ENCODE measurements at regions not wholly inside any gene's neighbourhood (a gene's known extent, or its start where the extent isn't known, plus 50 kb on each side); places are given as distances from the start of the nearest gene placed in this dataset.

DNA sequence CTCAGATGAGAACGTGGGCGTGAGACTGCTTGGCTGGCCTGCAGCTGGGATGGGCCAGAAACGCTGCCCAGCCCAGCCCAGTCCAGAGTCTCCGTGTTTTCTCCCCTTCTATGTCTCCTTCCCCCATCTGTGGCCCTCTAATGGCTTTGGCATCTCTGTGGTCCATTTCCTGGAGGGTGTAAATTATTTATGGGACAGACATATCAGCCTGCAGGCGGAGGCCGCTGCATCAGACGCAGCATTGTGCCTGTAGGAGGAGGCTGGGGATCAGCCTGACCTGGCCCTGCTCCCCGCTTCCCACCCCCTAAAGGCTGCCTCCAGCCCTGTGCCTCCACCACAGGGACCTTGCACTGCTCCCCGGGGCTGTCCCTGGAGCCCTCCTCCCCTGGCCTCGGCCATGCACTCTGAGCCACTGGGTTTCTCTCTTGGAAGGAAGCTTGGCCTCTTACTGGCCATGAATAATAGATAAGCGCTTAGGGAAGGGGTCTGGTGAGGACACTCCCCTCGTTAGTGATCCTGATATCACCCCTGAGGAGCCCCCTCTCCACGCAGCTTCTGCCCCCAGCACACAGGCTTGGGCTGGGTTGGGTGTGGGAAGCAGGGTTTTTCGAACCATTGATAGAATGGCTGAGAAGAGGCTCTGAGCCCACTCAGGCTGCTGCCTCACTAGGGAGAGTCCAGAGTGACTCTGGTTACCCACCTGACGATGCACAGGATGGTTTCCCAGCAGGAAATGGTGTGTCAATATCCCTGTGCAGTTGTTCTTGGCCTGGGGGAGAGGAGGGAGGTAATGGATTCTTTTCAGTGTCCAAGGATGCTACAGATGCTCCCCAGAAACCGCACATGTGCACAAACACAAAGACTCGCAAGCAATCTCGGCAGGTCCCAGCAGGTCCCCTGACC lies 185.5 kb downstream of the MYCN start:
- ChIA-PET POLR2A (no interaction called here), CTCF (no interaction called here)
- ATAC-seq (ENCODE audit: poor library complexity) (no peak), DNase-seq (no peak)
- H3K4me3 Mint-ChIP-seq: no peak overlapping the region
- H3K27me3 ChIP-seq (ENCODE audit: control insufficient read depth in 1 of 2, insufficient read depth in 2 of 2, low read length in 2 of 2): no peaks in the 10 kb centered on the region
- H3K4me3 ChIP-seq (ENCODE audit: low read length): no peak overlapping the region
- no peaks in the 10 kb centered on the region for H3K36me3 ChIP-seq (ENCODE audit: insufficient read depth, low read length)
- intact Hi-C loops (cut with DNase I, micrococcal nuclease): no loop called here
- H3K27ac ChIP-seq (ENCODE audit: low read depth in 1 of 2, low read length in 2 of 2): no peak overlapping the region
- no peaks in the 10 kb centered on the region for H3K4me1 Mint-ChIP-seq (ENCODE audit: low read depth)
- no peaks in the 10 kb centered on the region for H3K36me3 Mint-ChIP-seq (ENCODE audit: low read depth)
- peaks cover 0 to 8% of the 10 kb centered on the region in 2 experiments for H3K9me3 ChIP-seq (ENCODE audit: control insufficient read depth in 1 of 2, insufficient read depth in 1 of 2, low read length in 2 of 2)
- no peaks in the 10 kb centered on the region for H3K9me3 Mint-ChIP-seq
- H3K27ac Mint-ChIP-seq: no peak overlapping the region
- TF ChIP-seq, protein P1, sequence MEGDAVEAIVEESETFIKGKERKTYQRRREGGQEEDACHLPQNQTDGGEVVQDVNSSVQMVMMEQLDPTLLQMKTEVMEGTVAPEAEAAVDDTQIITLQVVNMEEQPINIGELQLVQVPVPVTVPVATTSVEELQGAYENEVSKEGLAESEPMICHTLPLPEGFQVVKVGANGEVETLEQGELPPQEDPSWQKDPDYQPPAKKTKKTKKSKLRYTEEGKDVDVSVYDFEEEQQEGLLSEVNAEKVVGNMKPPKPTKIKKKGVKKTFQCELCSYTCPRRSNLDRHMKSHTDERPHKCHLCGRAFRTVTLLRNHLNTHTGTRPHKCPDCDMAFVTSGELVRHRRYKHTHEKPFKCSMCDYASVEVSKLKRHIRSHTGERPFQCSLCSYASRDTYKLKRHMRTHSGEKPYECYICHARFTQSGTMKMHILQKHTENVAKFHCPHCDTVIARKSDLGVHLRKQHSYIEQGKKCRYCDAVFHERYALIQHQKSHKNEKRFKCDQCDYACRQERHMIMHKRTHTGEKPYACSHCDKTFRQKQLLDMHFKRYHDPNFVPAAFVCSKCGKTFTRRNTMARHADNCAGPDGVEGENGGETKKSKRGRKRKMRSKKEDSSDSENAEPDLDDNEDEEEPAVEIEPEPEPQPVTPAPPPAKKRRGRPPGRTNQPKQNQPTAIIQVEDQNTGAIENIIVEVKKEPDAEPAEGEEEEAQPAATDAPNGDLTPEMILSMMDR (IDR thresholded peaks at IDR 0.05): no peak
- H3K4me1 ChIP-seq (ENCODE audit: insufficient read depth, low read length): no peaks in the 10 kb centered on the region
- no peaks in the 10 kb centered on the region for H3K27me3 Mint-ChIP-seq

- no peak for ATAC-seq (ENCODE audit: poor library complexity)
- peaks cover 0 to 8% of the 10 kb centered on the region in 2 experiments for H3K9me3 ChIP-seq (ENCODE audit: control insufficient read depth in 1 of 2, insufficient read depth in 1 of 2, low read length in 2 of 2)
- H3K27ac Mint-ChIP-seq: no peak overlapping the region
- POLR2A ChIA-PET: no interaction called here
- intact Hi-C loops (cut with DNase I, micrococcal nuclease): no loop called here
- no peaks in the 10 kb centered on the region for H3K9me3 Mint-ChIP-seq
- H3K27ac ChIP-seq (ENCODE audit: low read depth in 1 of 2, low read length in 2 of 2): no peak overlapping the region
- no peaks in the 10 kb centered on the region for H3K4me1 Mint-ChIP-seq (ENCODE audit: low read depth)
- TF ChIP-seq, protein P1 (IDR thresholded peaks at IDR 0.05): no peak
- H3K27me3 Mint-ChIP-seq: no peaks in the 10 kb centered on the region
- no peaks in the 10 kb centered on the region for H3K4me1 ChIP-seq (ENCODE audit: insufficient read depth, low read length)
- H3K4me3 ChIP-seq (ENCODE audit: low read length): no peak overlapping the region
- no peaks in the 10 kb centered on the region for H3K36me3 Mint-ChIP-seq (ENCODE audit: low read depth)
- H3K27me3 ChIP-seq (ENCODE audit: control insufficient read depth in 1 of 2, insufficient read depth in 2 of 2, low read length in 2 of 2): no peaks in the 10 kb centered on the region
- H3K36me3 ChIP-seq (ENCODE audit: insufficient read depth, low read length): no peaks in the 10 kb centered on the region
- DNase-seq: no peak
- H3K4me3 Mint-ChIP-seq: no peak overlapping the region
- CTCF ChIA-PET: no interaction called here
Measured at GRCh38 chr2:16124881-16125613, 184.7 kb downstream of the MYCN start.

DNA sequence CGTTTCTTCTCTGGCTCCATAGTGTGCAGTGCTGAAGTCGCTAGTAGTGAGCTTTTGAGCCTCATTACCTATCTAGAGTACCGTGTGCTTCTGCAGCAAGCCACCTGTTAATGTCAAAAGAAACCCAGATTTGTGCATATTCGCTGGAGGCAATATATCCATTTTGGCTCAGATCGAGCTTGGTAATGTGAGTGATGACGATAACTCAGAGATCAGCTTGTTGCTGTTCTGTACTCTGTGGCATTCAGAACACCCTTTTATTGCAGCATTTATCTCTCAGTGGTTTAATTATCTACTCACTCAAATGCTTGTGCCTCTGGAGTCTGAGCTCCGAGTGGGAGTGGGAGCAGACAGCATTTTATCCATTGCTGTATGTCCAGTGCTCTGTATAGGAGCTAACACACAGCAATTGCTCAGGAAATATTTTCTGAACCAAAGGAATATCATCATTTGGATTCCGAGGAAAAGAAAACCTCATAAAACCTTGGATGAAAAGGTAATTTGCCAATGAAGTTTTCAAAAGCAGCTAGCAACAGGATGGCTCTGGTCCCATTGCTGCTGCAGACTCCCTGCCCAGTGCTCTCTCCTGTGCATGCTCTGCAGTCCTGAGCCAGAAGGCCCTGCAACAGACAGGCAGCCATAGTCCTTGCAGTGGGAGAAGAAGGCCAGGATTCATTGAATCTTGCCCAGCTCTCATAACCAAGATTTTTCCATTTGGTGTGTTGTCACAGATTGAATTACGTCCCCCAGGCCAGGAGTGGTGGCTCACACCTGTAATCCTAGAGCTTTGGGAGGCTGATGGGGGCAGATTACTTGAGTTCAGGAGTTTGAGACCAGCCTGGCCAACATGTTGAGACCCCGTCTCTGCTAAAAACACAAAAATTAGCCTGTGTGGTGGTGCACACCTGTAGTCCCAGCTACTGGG lies 183.8 kb downstream of the MYCN start:
- Histone ChIP-seq H3K27ac (ENCODE audit: low read depth in 1 of 2, low read length in 2 of 2) (no peak overlapping the region), H3K27me3 (ENCODE audit: control insufficient read depth in 1 of 2, insufficient read depth in 2 of 2, low read length in 2 of 2) (no peaks in the 10 kb centered on the region), H3K36me3 (ENCODE audit: insufficient read depth, low read length) (no peaks in the 10 kb centered on the region), H3K4me3 (ENCODE audit: low read length) (no peak overlapping the region), H3K4me1 (ENCODE audit: insufficient read depth, low read length) (no peaks in the 10 kb centered on the region), H3K9me3 (ENCODE audit: control insufficient read depth in 1 of 2, insufficient read depth in 1 of 2, low read length in 2 of 2) (peaks cover 0 to 8% of the 10 kb centered on the region in 2 experiments)
- Mint-ChIP-seq H3K36me3 (ENCODE audit: low read depth) (no peaks in the 10 kb centered on the region), H3K27me3 (no peaks in the 10 kb centered on the region), H3K4me3 (no peak overlapping the region), H3K27ac (no peak overlapping the region), H3K4me1 (ENCODE audit: low read depth) (no peaks in the 10 kb centered on the region), H3K9me3 (no peaks in the 10 kb centered on the region)
- POLR2A ChIA-PET: no interaction called here
- TF ChIP-seq, protein P1 (IDR thresholded peaks at IDR 0.05): no peak
- CTCF ChIA-PET: no interaction called here
- ATAC-seq (ENCODE audit: poor library complexity) (no peak), DNase-seq (no peak)
- intact Hi-C loops (cut with DNase I, micrococcal nuclease): no loop called here
